Ishikawa (cell line): ENCODE measurements at regions not wholly inside any gene's neighbourhood (a gene's known extent, or its start where the extent isn't known, plus 50 kb on each side); places are given as distances from the start of the nearest gene placed in this dataset.

Source experiments
- CEBPB ChIP-seq: IDR thresholded peaks from 2 replicates; pipeline ENCODE4 v1.6.1; 2012
- CREB1 ChIP-seq: IDR thresholded peaks from 2 replicates; pipeline ENCODE4 v1.6.1; 2012; ENCODE audit warnings: low read depth
- EGR1 ChIP-seq: IDR thresholded peaks from 2 replicates; pipeline ENCODE4 v1.6.1; 2012
- EP300 ChIP-seq: IDR thresholded peaks from 2 replicates; pipeline ENCODE4 v1.6.1; 2012; ENCODE audit warnings: borderline replicate concordance
- FOXM1 ChIP-seq: IDR thresholded peaks from 2 replicates; pipeline ENCODE4 v1.6.1; 2012; ENCODE audit warnings: low read depth, borderline replicate concordance
- NFIC ChIP-seq: IDR thresholded peaks from 2 replicates; pipeline ENCODE4 v1.6.1; 2012
- RAD21 ChIP-seq: IDR thresholded peaks from 2 replicates; pipeline ENCODE4 v1.6.1; 2012; ENCODE audit warnings: low read depth
- TAF1 ChIP-seq: IDR thresholded peaks from 2 replicates; pipeline ENCODE4 v1.6.1; 2012; ENCODE audit warnings: low read depth, mild to moderate bottlenecking
- TCF12 ChIP-seq: IDR thresholded peaks from 2 replicates; pipeline ENCODE4 v1.6.1; 2012; ENCODE audit warnings: low read depth
- TEAD4 ChIP-seq: IDR thresholded peaks from 2 replicates; pipeline ENCODE4 v1.6.1; 2012
- YY1 ChIP-seq: IDR thresholded peaks from 2 replicates; pipeline ENCODE4 v1.6.1; 2012; ENCODE audit warnings: low read depth
- ZBTB7A ChIP-seq: IDR thresholded peaks from 2 replicates; pipeline ENCODE4 v1.6.1; 2012; ENCODE audit warnings: low read depth
- TF ChIP-seq, protein P1 (sequence below): IDR thresholded peaks from 2 replicates; pipeline ENCODE4 v1.6.1; 2012; ENCODE audit warnings: low read depth, mild to moderate bottlenecking
- TF ChIP-seq, protein P2 (sequence below): IDR thresholded peaks from 2 replicates; pipeline ENCODE4 v1.6.1; 2012
- TF ChIP-seq, protein P3 (sequence below): IDR thresholded peaks from 2 replicates; pipeline ENCODE4 v1.6.1; 2012

DNA sequence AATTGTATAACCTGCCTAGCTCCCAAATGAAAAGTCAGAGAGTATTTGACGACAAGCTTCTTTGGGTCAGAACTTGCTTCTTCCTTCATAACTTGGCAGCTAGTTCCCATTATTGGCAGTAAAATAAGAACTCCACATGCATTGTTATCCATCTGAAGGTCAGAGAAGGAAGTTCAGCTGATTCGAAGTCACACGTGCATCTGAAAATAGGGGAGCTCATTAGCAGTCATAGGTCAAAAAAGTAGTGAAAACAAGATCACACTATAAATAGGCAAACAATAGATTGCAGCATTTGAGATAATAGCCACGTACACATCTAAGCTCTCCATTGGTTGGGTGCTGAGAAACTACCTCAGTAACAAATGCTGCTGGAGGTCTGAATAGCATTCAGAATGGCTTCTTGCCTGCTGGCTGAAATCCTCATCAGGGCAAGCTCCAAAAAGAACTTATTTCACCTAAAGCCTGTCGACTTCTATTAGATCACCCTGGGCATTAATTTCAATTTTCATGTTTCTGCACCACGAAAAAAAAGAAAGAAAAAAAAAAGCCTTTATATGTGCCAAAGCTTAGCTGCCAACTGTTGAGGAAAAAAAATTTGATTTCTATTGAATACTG is 1492.9 kb upstream of the CELF4 start:
- TF ChIP-seq, protein P1, sequence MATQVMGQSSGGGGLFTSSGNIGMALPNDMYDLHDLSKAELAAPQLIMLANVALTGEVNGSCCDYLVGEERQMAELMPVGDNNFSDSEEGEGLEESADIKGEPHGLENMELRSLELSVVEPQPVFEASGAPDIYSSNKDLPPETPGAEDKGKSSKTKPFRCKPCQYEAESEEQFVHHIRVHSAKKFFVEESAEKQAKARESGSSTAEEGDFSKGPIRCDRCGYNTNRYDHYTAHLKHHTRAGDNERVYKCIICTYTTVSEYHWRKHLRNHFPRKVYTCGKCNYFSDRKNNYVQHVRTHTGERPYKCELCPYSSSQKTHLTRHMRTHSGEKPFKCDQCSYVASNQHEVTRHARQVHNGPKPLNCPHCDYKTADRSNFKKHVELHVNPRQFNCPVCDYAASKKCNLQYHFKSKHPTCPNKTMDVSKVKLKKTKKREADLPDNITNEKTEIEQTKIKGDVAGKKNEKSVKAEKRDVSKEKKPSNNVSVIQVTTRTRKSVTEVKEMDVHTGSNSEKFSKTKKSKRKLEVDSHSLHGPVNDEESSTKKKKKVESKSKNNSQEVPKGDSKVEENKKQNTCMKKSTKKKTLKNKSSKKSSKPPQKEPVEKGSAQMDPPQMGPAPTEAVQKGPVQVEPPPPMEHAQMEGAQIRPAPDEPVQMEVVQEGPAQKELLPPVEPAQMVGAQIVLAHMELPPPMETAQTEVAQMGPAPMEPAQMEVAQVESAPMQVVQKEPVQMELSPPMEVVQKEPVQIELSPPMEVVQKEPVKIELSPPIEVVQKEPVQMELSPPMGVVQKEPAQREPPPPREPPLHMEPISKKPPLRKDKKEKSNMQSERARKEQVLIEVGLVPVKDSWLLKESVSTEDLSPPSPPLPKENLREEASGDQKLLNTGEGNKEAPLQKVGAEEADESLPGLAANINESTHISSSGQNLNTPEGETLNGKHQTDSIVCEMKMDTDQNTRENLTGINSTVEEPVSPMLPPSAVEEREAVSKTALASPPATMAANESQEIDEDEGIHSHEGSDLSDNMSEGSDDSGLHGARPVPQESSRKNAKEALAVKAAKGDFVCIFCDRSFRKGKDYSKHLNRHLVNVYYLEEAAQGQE = no peak
- TF ChIP-seq TEAD4 (no peak), CREB1 (no peak), TCF12 (no peak), ZBTB7A (no peak), EGR1 (no peak), RAD21 (no peak), NFIC (no peak), FOXM1 (no peak), EP300 (no peak), TAF1 (no peak), YY1 (no peak), CEBPB (no peak)
- TF ChIP-seq, protein P2, sequence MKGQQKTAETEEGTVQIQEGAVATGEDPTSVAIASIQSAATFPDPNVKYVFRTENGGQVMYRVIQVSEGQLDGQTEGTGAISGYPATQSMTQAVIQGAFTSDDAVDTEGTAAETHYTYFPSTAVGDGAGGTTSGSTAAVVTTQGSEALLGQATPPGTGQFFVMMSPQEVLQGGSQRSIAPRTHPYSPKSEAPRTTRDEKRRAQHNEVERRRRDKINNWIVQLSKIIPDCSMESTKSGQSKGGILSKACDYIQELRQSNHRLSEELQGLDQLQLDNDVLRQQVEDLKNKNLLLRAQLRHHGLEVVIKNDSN = no peak
- TF ChIP-seq, protein P3, sequence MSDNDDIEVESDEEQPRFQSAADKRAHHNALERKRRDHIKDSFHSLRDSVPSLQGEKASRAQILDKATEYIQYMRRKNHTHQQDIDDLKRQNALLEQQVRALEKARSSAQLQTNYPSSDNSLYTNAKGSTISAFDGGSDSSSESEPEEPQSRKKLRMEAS = no peak

DNA sequence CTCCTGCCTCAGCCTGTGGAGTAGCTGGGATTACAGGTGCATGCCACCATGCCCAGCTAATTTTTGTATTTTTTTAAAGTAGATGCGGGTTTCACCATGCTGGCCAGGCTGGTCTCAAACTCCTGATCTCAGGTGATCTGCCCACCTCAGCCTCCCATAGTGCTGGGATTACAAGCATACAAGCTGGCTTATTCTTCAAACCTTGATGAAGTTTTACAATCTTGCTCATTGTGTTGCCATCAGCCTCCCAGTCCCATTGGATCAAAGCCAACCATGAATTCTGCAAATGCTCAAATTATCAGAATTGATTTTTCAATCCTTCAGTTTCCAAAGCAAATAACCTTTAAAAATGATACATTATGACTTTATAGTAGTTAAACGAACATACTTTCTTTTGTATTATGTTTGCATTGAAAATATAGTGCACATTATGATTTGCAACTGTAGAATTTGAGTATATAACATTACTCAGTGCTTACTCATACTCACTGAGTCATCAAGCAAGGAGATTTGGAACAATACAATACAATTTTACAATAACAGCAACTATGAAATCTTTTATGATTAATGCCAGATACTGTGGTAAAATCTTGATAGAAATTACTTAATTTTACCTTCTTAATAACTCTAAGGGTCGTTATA is 1491.9 kb upstream of the CELF4 start:
- TF ChIP-seq, protein P2 = no peak
- peak; percentile 45; the same call in 1 of the 2 replicates for TF ChIP-seq TEAD4
- TF ChIP-seq NFIC = peak; percentile 35; the same call in 1 of the 2 replicates

DNA sequence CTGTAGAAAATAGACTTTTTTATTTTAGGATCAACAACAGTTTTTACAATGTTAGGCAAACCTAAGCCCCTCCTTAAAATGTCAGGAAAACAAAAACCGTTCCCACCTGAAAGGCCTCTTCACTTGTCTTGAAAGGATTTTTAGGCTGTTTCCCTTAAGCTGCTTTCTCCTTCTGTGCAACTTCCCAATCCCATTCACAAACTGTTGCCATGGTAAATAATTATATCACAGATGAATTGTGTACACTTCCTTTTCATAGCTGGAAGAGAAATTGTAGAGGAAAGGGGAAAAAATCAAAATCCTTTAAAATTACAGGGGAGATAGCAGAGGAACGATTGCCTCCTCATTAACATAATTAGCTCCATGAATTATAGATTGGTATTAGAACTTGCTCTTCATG is 1488.0 kb upstream of the CELF4 start:
- no peak for TF ChIP-seq NFIC

DNA sequence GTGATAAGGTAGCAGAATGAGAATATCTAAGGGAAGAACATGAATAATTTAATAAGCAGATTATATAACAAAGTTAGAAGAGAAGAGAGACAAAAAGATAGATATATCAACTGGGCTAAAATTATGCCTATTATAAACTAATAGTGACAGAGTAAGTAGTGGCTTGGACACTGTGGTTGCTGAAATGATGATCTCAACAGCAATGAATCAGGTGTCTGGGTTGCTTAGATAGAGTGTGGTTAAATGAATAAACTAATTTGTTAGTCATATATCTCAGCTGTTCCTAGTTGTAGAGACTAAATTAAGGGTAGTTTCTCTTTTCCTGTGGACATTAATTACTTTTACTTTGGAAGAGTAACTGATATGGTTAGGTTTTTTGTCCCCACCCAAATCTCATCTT is 1485.4 kb upstream of the CELF4 start:
- TF ChIP-seq TCF12 (no peak), EP300 (no peak), RAD21 (no peak), EGR1 (no peak), TAF1 (no peak), TEAD4 (no peak), ZBTB7A (no peak), CEBPB (no peak), FOXM1 (no peak), YY1 (no peak), NFIC (no peak), CREB1 (no peak)
- TF ChIP-seq, protein P1 = no peak
- TF ChIP-seq, protein P3 = no peak
- TF ChIP-seq, protein P2 = no peak

DNA sequence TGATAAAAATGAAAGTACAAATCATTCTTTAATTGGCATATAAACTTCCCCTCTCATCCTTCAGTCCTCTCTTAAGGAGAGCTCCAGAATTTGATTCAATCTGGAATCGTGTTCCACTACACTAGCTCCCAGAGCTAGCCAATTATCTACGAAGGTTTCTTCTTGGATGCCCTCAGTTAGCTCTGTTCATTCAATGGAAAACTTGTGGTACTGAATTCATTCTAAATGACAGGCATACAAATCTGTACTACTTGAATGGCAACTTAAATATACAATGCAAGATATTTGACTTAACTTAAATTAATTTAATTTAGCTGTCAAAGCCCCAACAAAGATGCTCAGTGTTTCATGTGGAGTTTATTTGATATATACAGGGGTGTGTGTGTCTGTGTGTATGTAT is 1474.2 kb upstream of the CELF4 start:
- TF ChIP-seq TAF1 (no peak), CREB1 (no peak), RAD21 (no peak)
- TF ChIP-seq, protein P3 = no peak

DNA sequence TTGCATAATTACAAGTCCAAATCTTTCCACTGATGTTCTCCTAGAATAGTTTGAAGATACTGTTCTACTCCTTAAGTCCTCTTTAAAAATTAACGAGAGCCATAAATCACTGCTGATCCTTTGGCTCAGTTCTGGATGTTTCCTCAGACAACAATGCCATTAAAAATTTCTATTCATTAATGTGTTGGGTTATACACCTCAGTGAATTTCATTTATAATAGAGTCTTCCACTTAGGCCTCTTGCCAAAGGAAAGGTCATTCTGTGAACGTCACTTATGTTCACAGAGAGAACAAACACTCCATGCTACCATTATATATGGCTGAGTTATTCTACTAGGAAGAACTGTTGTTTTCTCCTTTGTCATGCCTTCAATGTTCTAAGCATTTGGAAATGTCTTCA is 1472.3 kb upstream of the CELF4 start:
- TF ChIP-seq CREB1 (no peak), NFIC (peak; percentile 84), YY1 (no peak), TEAD4 (no peak), EP300 (peak; percentile 49; the same call in 1 of the 2 replicates), FOXM1 (no peak)
